Activated CD8-positive, alpha-beta memory T cell treated with anti-CD3 and anti-CD28 coated beads, Interleukin-2, amount 50 U/mL, for 4 hours (primary cell): ENCODE measurements at regions not wholly inside any gene's neighbourhood (a gene's known extent, or its start where the extent isn't known, plus 50 kb on each side); places are given as distances from the start of the nearest gene placed in this dataset.

Source experiments
- DNase-seq: peaks from one replicate; pipeline ENCODE4 v3.0.0-alpha.2; 2020

DNA sequence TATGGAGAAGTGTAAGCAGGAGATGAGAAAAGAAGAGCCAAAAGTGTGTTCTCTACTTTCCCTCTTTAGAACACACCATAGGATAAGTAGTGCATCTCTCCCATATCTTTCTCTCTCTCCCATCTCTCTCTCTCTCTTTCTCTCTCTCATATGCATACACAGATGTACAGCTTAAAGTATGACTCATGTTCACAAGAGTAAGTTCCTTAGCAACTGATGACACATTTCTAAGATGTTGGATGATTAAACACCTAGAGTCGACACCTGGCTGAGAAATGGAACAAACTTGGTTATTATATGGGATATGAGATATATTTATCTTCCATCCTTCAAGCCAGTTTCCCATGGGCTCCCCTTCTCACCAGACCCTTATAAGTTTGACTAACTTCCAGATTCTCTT, 113.5 kb downstream of the TMEM132E start:
- DNase-seq = no peak
